GM12891 (cell line): ENCODE measurements at regions not wholly inside any gene's neighbourhood (a gene's known extent, or its start where the extent isn't known, plus 50 kb on each side); places are given as distances from the start of the nearest gene placed in this dataset.

Experiments
- PAX5 ChIP-seq: IDR thresholded peaks from 2 replicates; pipeline ENCODE4 v1.6.1; 2011; ENCODE audit warnings: low read length, moderate library complexity, mild to moderate bottlenecking; ENCODE audit not compliant: insufficient read depth, severe bottlenecking
- POLR2A ChIP-seq: IDR thresholded peaks from 2 replicates; pipeline ENCODE4 v1.6.1; 2011; ENCODE audit warnings: low read depth, low read length, control low read depth
- POLR2AphosphoS5 ChIP-seq: IDR thresholded peaks from 2 replicates; pipeline ENCODE4 v1.6.1; 2011; ENCODE audit warnings: low read depth, low read length, control low read depth
- POU2F2 ChIP-seq: IDR thresholded peaks from 2 replicates; pipeline ENCODE4 v1.6.1; 2011; ENCODE audit warnings: low read depth, mild to moderate bottlenecking, control low read depth, low read length, moderate library complexity
- SPI1 ChIP-seq: IDR thresholded peaks from 2 replicates; pipeline ENCODE4 v1.6.1; 2011; ENCODE audit warnings: low read depth, low read length, control low read depth
- TAF1 ChIP-seq: IDR thresholded peaks from 2 replicates; pipeline ENCODE4 v1.6.1; 2011; ENCODE audit warnings: low read depth, low read length, control low read depth

- TF ChIP-seq POLR2A (no peak), POLR2AphosphoS5 (no peak), TAF1 (no peak), PAX5 (no peak), SPI1 (no peak), POU2F2 (no peak)
Observed at GRCh38 chr22:27046086-27046485, 388.7 kb downstream of the MIAT start.
